HepG2 (cell line): ENCODE measurements at regions not wholly inside any gene's neighbourhood (a gene's known extent, or its start where the extent isn't known, plus 50 kb on each side); places are given as distances from the start of the nearest gene placed in this dataset.

Experiments used
- ATAC-seq: fragments of 200-7000 bp; cut with Tn5 transposase; 3 replicates; pipeline ENCODE4 v1.9.1; 2020; ENCODE audit warnings: mild to moderate bottlenecking, moderate library complexity
- BruUV-seq: library from RNA; stranded (reverse); fragments of 400-500 nt; replicated peaks from 2 replicates; lab custom pipeline; 2021; lab: Mats Ljungman, UMichigan
- CTCF ChIA-PET: fragments of 300-600 bp; formaldehyde crosslinking; extraction: SDS; loops from one replicate; lab custom pipeline; 2021; ENCODE audit warnings: low total read pairs, inconsistent platforms, low intra/inter-chr PET ratio; lab: Yijun Ruan, JAX
- POLR2A ChIA-PET: fragments of 350-600 bp; sonication (Branson Sonifier 250); formaldehyde crosslinking; loops from one replicate; lab custom pipeline; 2020; ENCODE audit warnings: antibody characterized with exemption, inconsistent platforms; lab: Yijun Ruan, JAX
- DNase-seq: peaks from one replicate; pipeline ENCODE4 v3.0.0-alpha.2; 2015; ENCODE audit warnings: low spot score
- FAIRE-seq: peaks from 3 replicates; lab custom pipeline; 2011; peaks lifted over from hg19 to GRCh38; lab: Jason Lieb, UNC
- H2AFZ ChIP-seq: one replicate; pipeline ENCODE4 v1.6.1; 2011; ENCODE audit warnings: low read length, inconsistent platforms
- H3K27ac ChIP-seq: fragments of 300-600 bp; 3 replicates; pipeline ENCODE4 v1.8.0; 2011; ENCODE audit warnings: mixed run types, mild to moderate bottlenecking, mixed read lengths, low read length, inconsistent platforms; ENCODE audit not compliant: insufficient read depth; ENCODE audit errors: extremely low read length
- H3K27me3 ChIP-seq, 2 experiments: fragments of 200-600 bp in 1 of 2; 2 replicates in 1 of 2; 3 replicates in 1 of 2; pipeline versions ENCODE4 v1.6.0 to v1.8.0; 2011; ENCODE audit warnings: low read length in 2 of 2, mild to moderate bottlenecking in 2 of 2, moderate library complexity in 2 of 2, inconsistent platforms in 1 of 2; ENCODE audit not compliant: insufficient read depth in 2 of 2, control insufficient read depth in 1 of 2
- H3K36me3 ChIP-seq, 2 experiments: fragments of 200-600 bp in 1 of 2; replicated peaks in 1 of 2; 2 replicates in 1 of 2; 3 replicates in 1 of 2; pipeline versions ENCODE4 v1.5.1 to v1.8.0; 2011; ENCODE audit warnings: low read length in 2 of 2, inconsistent platforms in 1 of 2; ENCODE audit not compliant: insufficient read depth in 2 of 2, control insufficient read depth in 1 of 2
- H3K4me1 ChIP-seq: 2 replicates; pipeline ENCODE4 v1.5.1; 2012; ENCODE audit warnings: low read length, inconsistent platforms; ENCODE audit not compliant: insufficient read depth
- H3K4me2 ChIP-seq: 2 replicates; pipeline ENCODE4 v1.6.0; 2011; ENCODE audit warnings: low read depth, low read length, inconsistent platforms
- H3K4me3 ChIP-seq, 3 experiments: fragments of 200-600 bp in 1 of 3; sonication (generic), shearing (Covaris generic) in 1 of 3; replicated peaks in 1 of 3; 2 replicates each; pipeline ENCODE4 v1.5.1; 2011 to 2016; ENCODE audit warnings: low read length in 3 of 3, inconsistent platforms in 2 of 3, low read depth in 2 of 3, mild to moderate bottlenecking in 2 of 3, control low read depth in 1 of 3, mixed read lengths in 1 of 3; ENCODE audit not compliant: insufficient read depth in 1 of 3
- H3K79me2 ChIP-seq: one replicate; pipeline ENCODE4 v1.6.1; 2011; ENCODE audit warnings: low read length, inconsistent platforms; ENCODE audit not compliant: insufficient read depth
- H3K9ac ChIP-seq: 2 replicates; pipeline ENCODE4 v1.6.0; 2011; ENCODE audit warnings: mild to moderate bottlenecking, low read depth, low read length, inconsistent platforms; ENCODE audit not compliant: insufficient read depth
- H3K9me3 ChIP-seq: 2 replicates; pipeline ENCODE4 v1.5.1; 2012; ENCODE audit warnings: mild to moderate bottlenecking, low read length
- H4K20me1 ChIP-seq: 2 replicates; pipeline ENCODE4 v1.6.0; 2011; ENCODE audit warnings: inconsistent platforms, mild to moderate bottlenecking, low read length, moderate library complexity; ENCODE audit not compliant: insufficient read depth
- GTF3A ChIP-seq: sonication (generic); formaldehyde crosslinking; conservative IDR thresholded peaks from 2 replicates; pipeline ENCODE4 v1.4.0; 2020; ENCODE audit warnings: mild to moderate bottlenecking, missing genetic modification reagents
- NFRKB ChIP-seq: fragments of 450-650 bp; IDR thresholded peaks from 2 replicates; pipeline ENCODE4 v1.6.1; 2017
- SP140L ChIP-seq: sonication (generic); formaldehyde crosslinking; IDR thresholded peaks from 2 replicates; pipeline ENCODE4 v1.4.0; 2020; ENCODE audit warnings: missing genetic modification reagents, borderline replicate concordance
- TEAD3 ChIP-seq: optimal IDR thresholded peaks from 2 replicates; pipeline ENCODE3; 2016; ENCODE audit warnings: borderline replicate concordance
- TOPORS ChIP-seq: sonication (generic); formaldehyde crosslinking; IDR thresholded peaks from 2 replicates; pipeline ENCODE4 v1.8.0; 2023; ENCODE audit warnings: mild to moderate bottlenecking, missing genetic modification reagents
- U2AF1 ChIP-seq: fragments of 200-400 bp; formaldehyde crosslinking; optimal IDR thresholded peaks from 2 replicates; pipeline ENCODE3; 2017; ENCODE audit warnings: mild to moderate bottlenecking, low read depth, low read length
- ZNF124 ChIP-seq: sonication (generic); formaldehyde crosslinking; IDR thresholded peaks from 2 replicates; pipeline ENCODE4 v1.4.0; 2020; ENCODE audit warnings: missing genetic modification reagents
- ZNF318 ChIP-seq: sonication (generic); formaldehyde crosslinking; IDR thresholded peaks from 2 replicates; pipeline ENCODE4 v1.4.0; 2020; ENCODE audit warnings: mild to moderate bottlenecking, missing genetic modification reagents
- ZNF512 ChIP-seq: sonication (generic); formaldehyde crosslinking; IDR thresholded peaks from 2 replicates; pipeline ENCODE4 v1.4.0; 2020; ENCODE audit warnings: mild to moderate bottlenecking, missing genetic modification reagents
- ZSCAN5A ChIP-seq: sonication (generic); formaldehyde crosslinking; IDR thresholded peaks from 2 replicates; pipeline ENCODE4 v1.8.0; 2022; ENCODE audit warnings: mild to moderate bottlenecking, missing genetic modification reagents, borderline replicate concordance
- in situ Hi-C: cut with HindIII; loops from 2 replicates; pipeline ENCODE4 v1.10.0; 2017; ENCODE audit warnings: low pct_unique_long_range_greater_than_20kb; ENCODE audit not compliant: extremely low pct_ligation_motif_present
- intact Hi-C: fragments of 100-400 bp; cut with micrococcal nuclease; formaldehyde crosslinking; loops from one replicate; pipeline ENCODE4 v1.10.0; 2022; ENCODE audit not compliant: unreplicated experiment

GRCh38 chr2:139550873-139551272 lies 770.7 kb upstream of the NXPH2 start:
- BruUV-seq: no TSS peak
- in situ Hi-C loops (no loop called here), intact Hi-C loops (no loop called here)
- H4K20me1 ChIP-seq: no peaks in the 10 kb centered on the region
- no peaks in the 10 kb centered on the region for H3K27me3 ChIP-seq
- TF ChIP-seq ZNF318 (CRISPR knock-in tag) (no peak), NFRKB (no peak), U2AF1 (no peak), ZNF512 (no peak), ZSCAN5A (CRISPR knock-in tag) (no peak), TEAD3 (CRISPR knock-in tag) (no peak), GTF3A (CRISPR knock-in tag) (no peak), ZNF124 (CRISPR knock-in tag) (no peak), SP140L (CRISPR knock-in tag) (no peak), TOPORS (CRISPR knock-in tag) (no peak)
- no peak for ATAC-seq
- no peaks in the 10 kb centered on the region for H3K36me3 ChIP-seq
- CTCF ChIA-PET: no interaction called here
- no peak for FAIRE-seq
- POLR2A ChIA-PET: no interaction called here
- H3K4me1 ChIP-seq: no peaks in the 10 kb centered on the region
- no peak overlapping the region for H3K27ac ChIP-seq
- H3K4me2 ChIP-seq: no peak overlapping the region
- no peaks in the 10 kb centered on the region for H3K9me3 ChIP-seq
- no peaks in the 10 kb centered on the region for H3K79me2 ChIP-seq
- no peak overlapping the region for H2AFZ ChIP-seq
- no peak overlapping the region for H3K9ac ChIP-seq
- H3K4me3 ChIP-seq: no peak overlapping the region
- no peak for DNase-seq
